GM12873 (cell line): ENCODE measurements at regions not wholly inside any gene's neighbourhood (a gene's known extent, or its start where the extent isn't known, plus 50 kb on each side); places are given as distances from the start of the nearest gene placed in this dataset.

Source experiments
- TF ChIP-seq, protein P1 (sequence below): IDR thresholded peaks from 2 replicates; pipeline ENCODE4 v1.5.1; 2012; ENCODE audit warnings: low read depth, mild to moderate bottlenecking, moderate library complexity, low read length, control low read depth; ENCODE audit not compliant: insufficient read depth; ENCODE audit errors: missing control alignments

- TF ChIP-seq, protein P1, sequence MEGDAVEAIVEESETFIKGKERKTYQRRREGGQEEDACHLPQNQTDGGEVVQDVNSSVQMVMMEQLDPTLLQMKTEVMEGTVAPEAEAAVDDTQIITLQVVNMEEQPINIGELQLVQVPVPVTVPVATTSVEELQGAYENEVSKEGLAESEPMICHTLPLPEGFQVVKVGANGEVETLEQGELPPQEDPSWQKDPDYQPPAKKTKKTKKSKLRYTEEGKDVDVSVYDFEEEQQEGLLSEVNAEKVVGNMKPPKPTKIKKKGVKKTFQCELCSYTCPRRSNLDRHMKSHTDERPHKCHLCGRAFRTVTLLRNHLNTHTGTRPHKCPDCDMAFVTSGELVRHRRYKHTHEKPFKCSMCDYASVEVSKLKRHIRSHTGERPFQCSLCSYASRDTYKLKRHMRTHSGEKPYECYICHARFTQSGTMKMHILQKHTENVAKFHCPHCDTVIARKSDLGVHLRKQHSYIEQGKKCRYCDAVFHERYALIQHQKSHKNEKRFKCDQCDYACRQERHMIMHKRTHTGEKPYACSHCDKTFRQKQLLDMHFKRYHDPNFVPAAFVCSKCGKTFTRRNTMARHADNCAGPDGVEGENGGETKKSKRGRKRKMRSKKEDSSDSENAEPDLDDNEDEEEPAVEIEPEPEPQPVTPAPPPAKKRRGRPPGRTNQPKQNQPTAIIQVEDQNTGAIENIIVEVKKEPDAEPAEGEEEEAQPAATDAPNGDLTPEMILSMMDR, result no peak
These were observed 222.2 kb downstream of the PPARGC1A start for GRCh38 chr4:23667659-23668058.

GRCh38 chr4:23660865-23661264 is 229.0 kb downstream of the PPARGC1A start:
- TF ChIP-seq, protein P1, result no peak

DNA sequence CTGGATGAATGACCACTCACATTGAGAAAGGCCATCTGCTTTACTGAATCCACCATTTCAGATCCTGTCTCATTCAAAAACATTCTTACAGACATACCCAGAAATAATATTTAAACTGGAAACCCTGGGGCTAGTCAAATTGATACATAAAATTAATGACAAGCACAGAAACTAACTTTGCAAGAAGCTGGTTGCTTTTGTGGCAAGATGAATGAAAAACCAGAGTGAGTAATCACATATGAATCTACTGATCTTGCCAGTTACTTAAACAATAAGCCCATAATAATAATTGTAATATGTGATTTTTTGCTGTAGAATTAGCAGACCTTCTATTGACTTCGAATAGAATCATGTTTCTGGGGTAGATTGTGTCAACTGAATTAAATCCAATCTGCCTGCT is 235.1 kb downstream of the PPARGC1A start:
- TF ChIP-seq, protein P1, result no peak

- TF ChIP-seq, protein P1, result no peak
These were observed 240.8 kb downstream of the PPARGC1A start for GRCh38 chr4:23648854-23649596.

- TF ChIP-seq, protein P1, result no peak
These were observed 254.4 kb downstream of the PPARGC1A start for GRCh38 chr4:23635468-23635867.

DNA sequence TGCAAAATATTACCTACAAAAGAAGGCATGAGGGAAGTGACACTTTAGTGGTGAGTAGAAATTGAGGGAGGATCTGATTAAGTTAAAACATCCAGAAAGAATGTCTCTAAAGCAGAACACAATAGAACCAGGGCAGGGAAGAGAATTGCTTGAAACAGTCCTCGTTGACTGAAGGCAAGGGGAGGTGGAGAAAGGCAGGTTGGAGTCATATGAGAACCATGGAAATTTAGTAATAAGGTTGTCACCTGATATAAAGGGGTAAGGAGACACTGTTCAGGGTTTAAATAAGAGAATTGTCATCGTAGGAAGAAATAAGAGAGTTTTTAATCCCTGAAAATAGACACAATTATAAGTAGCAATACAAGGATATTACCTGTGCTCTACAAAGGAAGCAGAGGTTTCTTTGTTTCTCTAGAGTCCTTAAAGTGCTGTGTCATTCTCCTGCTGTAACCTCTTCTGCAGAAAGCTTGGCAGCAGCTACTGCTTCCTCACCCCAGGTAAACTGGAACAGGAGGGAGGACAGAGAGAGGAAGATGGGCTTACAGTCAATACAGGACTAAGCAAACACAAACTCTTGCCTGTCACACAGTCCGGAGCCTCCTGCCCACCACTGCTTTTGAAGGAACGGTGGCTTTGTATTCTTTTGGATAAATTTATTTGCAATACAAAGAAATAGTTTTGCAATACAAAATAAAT is 258.4 kb downstream of the PPARGC1A start:
- TF ChIP-seq, protein P1, result no peak

- TF ChIP-seq, protein P1, result no peak
These were observed 259.7 kb downstream of the PPARGC1A start for GRCh38 chr4:23630110-23630509.
